ENCODE measurements at regions not wholly inside any gene's neighbourhood (a gene's known extent, or its start where the extent isn't known, plus 50 kb on each side); places are given as distances from the start of the nearest gene placed in this dataset.

DNA sequence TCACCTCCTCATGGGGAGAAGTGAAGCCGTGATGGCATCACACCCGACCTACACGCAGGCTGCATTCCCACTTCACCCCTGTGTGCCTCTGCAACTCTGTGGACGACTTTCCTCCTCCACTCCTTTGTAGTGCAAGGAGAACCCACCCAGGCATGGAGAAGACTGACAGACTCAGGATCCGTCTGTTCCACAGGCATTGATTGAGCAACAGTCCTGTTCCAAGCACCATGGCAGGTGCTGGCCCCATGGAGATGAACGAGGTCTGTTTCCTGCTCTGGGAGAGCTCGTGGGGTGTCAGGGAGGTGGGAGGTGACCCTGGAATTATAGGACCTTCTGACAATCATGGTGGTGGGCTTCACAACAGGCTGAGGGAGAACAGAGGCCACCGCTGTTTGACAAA is 284.7 kb upstream of the HDAC4 start (continued):
- TF ChIP-seq, protein P1, sequence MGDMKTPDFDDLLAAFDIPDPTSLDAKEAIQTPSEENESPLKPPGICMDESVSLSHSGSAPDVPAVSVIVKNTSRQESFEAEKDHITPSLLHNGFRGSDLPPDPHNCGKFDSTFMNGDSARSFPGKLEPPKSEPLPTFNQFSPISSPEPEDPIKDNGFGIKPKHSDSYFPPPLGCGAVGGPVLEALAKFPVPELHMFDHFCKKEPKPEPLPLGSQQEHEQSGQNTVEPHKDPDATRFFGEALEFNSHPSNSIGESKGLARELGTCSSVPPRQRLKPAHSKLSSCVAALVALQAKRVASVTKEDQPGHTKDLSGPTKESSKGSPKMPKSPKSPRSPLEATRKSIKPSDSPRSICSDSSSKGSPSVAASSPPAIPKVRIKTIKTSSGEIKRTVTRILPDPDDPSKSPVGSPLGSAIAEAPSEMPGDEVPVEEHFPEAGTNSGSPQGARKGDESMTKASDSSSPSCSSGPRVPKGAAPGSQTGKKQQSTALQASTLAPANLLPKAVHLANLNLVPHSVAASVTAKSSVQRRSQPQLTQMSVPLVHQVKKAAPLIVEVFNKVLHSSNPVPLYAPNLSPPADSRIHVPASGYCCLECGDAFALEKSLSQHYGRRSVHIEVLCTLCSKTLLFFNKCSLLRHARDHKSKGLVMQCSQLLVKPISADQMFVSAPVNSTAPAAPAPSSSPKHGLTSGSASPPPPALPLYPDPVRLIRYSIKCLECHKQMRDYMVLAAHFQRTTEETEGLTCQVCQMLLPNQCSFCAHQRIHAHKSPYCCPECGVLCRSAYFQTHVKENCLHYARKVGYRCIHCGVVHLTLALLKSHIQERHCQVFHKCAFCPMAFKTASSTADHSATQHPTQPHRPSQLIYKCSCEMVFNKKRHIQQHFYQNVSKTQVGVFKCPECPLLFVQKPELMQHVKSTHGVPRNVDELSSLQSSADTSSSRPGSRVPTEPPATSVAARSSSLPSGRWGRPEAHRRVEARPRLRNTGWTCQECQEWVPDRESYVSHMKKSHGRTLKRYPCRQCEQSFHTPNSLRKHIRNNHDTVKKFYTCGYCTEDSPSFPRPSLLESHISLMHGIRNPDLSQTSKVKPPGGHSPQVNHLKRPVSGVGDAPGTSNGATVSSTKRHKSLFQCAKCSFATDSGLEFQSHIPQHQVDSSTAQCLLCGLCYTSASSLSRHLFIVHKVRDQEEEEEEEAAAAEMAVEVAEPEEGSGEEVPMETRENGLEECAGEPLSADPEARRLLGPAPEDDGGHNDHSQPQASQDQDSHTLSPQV (IDR thresholded peaks at IDR 0.05) = no peak
- TF ChIP-seq EHMT2 (IDR thresholded peaks at IDR 0.05) (no peak), DMBX1 (CRISPR knock-in tag; IDR thresholded peaks at IDR 0.05; ENCODE audit: borderline replicate concordance) (no peak), HCFC1 (IDR thresholded peaks at IDR 0.05; ENCODE audit: low read depth, low read length) (no peak)

DNA sequence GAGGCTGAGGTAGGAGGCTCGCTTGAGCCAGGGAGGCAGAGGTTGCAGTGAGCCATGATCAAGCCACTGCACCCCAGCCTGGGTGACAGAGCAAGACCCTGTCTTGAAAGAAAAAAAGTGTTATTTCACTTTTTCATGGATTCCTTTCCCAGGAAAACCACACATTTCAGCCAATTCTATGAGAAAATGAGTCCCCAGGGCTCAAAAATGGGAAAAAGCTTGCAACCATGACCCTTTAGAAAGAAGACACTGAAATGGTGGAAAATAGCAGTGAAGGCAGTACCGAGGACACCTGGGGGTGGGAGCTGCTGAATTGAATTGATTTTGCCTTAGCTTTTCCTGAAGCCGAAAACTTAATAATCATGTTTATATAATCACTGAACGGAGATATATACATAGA is 284.2 kb upstream of the HDAC4 start:
- Histone ChIP-seq H3K4me1 (replicated peaks in 1 of 2; ENCODE audit: control insufficient read depth in 2 of 2, insufficient read depth in 2 of 2, low read length in 2 of 2) (no peaks in the 10 kb centered on the region), H3K27me3 (ENCODE audit: control insufficient read depth in 2 of 2, insufficient read depth in 2 of 2, low read length in 2 of 2) (peaks cover 0 to 26% of the 10 kb centered on the region in 2 experiments; a peak in 2 of 5 replicates), H3K9me1 (ENCODE audit: control insufficient read depth, insufficient read depth, low read length) (no peaks in the 10 kb centered on the region), H3K4me3 (no peak overlapping the region), H3K4me2 (ENCODE audit: insufficient read depth, low read length) (no peak overlapping the region), H2AFZ (ENCODE audit: low read depth, low read length) (no peak overlapping the region), H4K20me1 (replicated peaks; ENCODE audit: control insufficient read depth, insufficient read depth, low read length) (no peaks in the 10 kb centered on the region), H3K9me3 (replicated peaks; ENCODE audit: control insufficient read depth, insufficient read depth, low read depth, low read length) (no peaks in the 10 kb centered on the region), H3K27ac (ENCODE audit: extremely low read depth, low read depth, low read length) (no peak overlapping the region), H3K9ac (ENCODE audit: insufficient read depth in 1 of 2, low read depth in 2 of 2, low read length in 2 of 2) (no peak overlapping the region), H3K79me2 (ENCODE audit: control insufficient read depth, insufficient read depth, low read length) (no peaks in the 10 kb centered on the region), H3K36me3 (ENCODE audit: control insufficient read depth, insufficient read depth, low read length) (no peaks in the 10 kb centered on the region)
- in situ Hi-C loops (cut with MboI) (no loop called here), intact Hi-C loops (cut with micrococcal nuclease) (no loop called here)
- no TSS peak for BruUV-seq (replicated peaks)
- FAIRE-seq (no peak), ATAC-seq (no peak), DNase-seq (ENCODE audit: extremely low read depth in 1 of 4, low spot score in 3 of 4) (no peak)
- WGBS (ENCODE audit: insufficient coverage, low coverage, missing lambda C conversion rate) = 5% methylated on average over 4 of the region's 4 CpGs
- CTCF ChIA-PET (ENCODE audit: low intra/inter-chr PET ratio) = no interaction called here
- POLR2A ChIA-PET = interaction anchor here (0.6 kb wide), 1 partner anchor 960 kb away, joined by 3 read pairs; no protein-coding TSS in a partner anchor
- TF ChIP-seq, protein P2, sequence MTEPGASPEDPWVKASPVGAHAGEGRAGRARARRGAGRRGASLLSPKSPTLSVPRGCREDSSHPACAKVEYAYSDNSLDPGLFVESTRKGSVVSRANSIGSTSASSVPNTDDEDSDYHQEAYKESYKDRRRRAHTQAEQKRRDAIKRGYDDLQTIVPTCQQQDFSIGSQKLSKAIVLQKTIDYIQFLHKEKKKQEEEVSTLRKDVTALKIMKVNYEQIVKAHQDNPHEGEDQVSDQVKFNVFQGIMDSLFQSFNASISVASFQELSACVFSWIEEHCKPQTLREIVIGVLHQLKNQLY (CRISPR knock-in tag; conservative IDR thresholded peaks at IDR 0.05) = no peak
- TF ChIP-seq TCFL5 (CRISPR knock-in tag; conservative IDR thresholded peaks at IDR 0.05) (no peak), CBX5 (IDR thresholded peaks at IDR 0.05; ENCODE audit: borderline replicate concordance, low read depth) (no peak), ZNF3 (CRISPR knock-in tag; IDR thresholded peaks at IDR 0.05) (no peak), ZNF436 (CRISPR knock-in tag; IDR thresholded peaks at IDR 0.05) (no peak), KLF1 (tag; IDR thresholded peaks at IDR 0.05) (no peak), NFATC3 (IDR thresholded peaks at IDR 0.05) (no peak), SMARCA5 (IDR thresholded peaks at IDR 0.05) (no peak), RUNX1 (IDR thresholded peaks at IDR 0.05; ENCODE audit: low read depth) (no peak), ZBTB17 (CRISPR knock-in tag; IDR thresholded peaks at IDR 0.05) (no peak), BMI1 (IDR thresholded peaks at IDR 0.05; ENCODE audit: low read length) (no peak), ETS2 (tag; IDR thresholded peaks at IDR 0.05; ENCODE audit: borderline replicate concordance, poor library complexity, severe bottlenecking) (no peak), KLF6 (CRISPR knock-in tag; IDR thresholded peaks at IDR 0.05; ENCODE audit: borderline replicate concordance) (no peak), MAFK (IDR thresholded peaks at IDR 0.05; ENCODE audit: low read length) (no peak)
- TF ChIP-seq, protein P3, sequence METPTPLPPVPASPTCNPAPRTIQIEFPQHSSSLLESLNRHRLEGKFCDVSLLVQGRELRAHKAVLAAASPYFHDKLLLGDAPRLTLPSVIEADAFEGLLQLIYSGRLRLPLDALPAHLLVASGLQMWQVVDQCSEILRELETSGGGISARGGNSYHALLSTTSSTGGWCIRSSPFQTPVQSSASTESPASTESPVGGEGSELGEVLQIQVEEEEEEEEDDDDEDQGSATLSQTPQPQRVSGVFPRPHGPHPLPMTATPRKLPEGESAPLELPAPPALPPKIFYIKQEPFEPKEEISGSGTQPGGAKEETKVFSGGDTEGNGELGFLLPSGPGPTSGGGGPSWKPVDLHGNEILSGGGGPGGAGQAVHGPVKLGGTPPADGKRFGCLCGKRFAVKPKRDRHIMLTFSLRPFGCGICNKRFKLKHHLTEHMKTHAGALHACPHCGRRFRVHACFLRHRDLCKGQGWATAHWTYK (CRISPR knock-in tag; IDR thresholded peaks at IDR 0.05) = no peak
